ENCODE measurements at regions not wholly inside any gene's neighbourhood (a gene's known extent, or its start where the extent isn't known, plus 50 kb on each side); places are given as distances from the start of the nearest gene placed in this dataset.

GRCh38 chr2:152822676-152823075, 104.3 kb downstream of the ARL6IP6 start:
- no peaks in the 10 kb centered on the region for H3K27me3 ChIP-seq
- peak overlapping the region; percentile 1 for H2AFZ ChIP-seq
- TF ChIP-seq CTCF (IDR thresholded peaks at IDR 0.05; ENCODE audit: poor library complexity), result no peak
- TF ChIP-seq EZH2 (IDR thresholded peaks at IDR 0.05; ENCODE audit: borderline replicate concordance), result no peak
- TF ChIP-seq EZH2phosphoT487 (IDR thresholded peaks at IDR 0.05; ENCODE audit: low read depth, severe bottlenecking, unreplicated experiment), result no peak
- DNase-seq (ENCODE audit: low spot score), result peak; percentile 46
- H3K36me3 ChIP-seq (replicated peaks; ENCODE audit: insufficient read depth, low read depth), result no peaks in the 10 kb centered on the region
- WGBS (ENCODE audit: low lambda C conversion rate, missing lambda C conversion rate), result 42% methylated on average over 5 of the region's 5 CpGs
- H3K4me3 ChIP-seq, result no peak overlapping the region
- H3K9me3 ChIP-seq (ENCODE audit: low read depth), result no peaks in the 10 kb centered on the region
- no peaks in the 10 kb centered on the region for H3K79me2 ChIP-seq
- H3K4me1 ChIP-seq (ENCODE audit: insufficient read depth), result no peaks in the 10 kb centered on the region
- no peaks in the 10 kb centered on the region for H3K9me2 ChIP-seq (replicated peaks; ENCODE audit: insufficient read depth)
- H3K4me2 ChIP-seq, result no peak overlapping the region
- H4K20me1 ChIP-seq (ENCODE audit: insufficient read depth, poor library complexity, severe bottlenecking), result no peaks in the 10 kb centered on the region
- H3K27ac ChIP-seq, result peak overlapping the region; percentile 11

GRCh38 chr2:152820048-152820447, 101.6 kb downstream of the ARL6IP6 start:
- 92% methylated on average over 1 of the region's 1 CpG for WGBS (ENCODE audit: low lambda C conversion rate, missing lambda C conversion rate)

GRCh38 chr2:152815634-152816257, 97.3 kb downstream of the ARL6IP6 start:
- no peak overlapping the region for H3K4me3 ChIP-seq
- no peaks in the 10 kb centered on the region for H4K20me1 ChIP-seq (ENCODE audit: insufficient read depth, poor library complexity, severe bottlenecking)
- H2AFZ ChIP-seq, result no peak overlapping the region
- H3K79me2 ChIP-seq, result no peaks in the 10 kb centered on the region
- no peak for DNase-seq (ENCODE audit: low spot score)
- no peak overlapping the region for H3K27ac ChIP-seq
- H3K4me1 ChIP-seq (ENCODE audit: insufficient read depth), result no peaks in the 10 kb centered on the region
- H3K4me2 ChIP-seq, result no peak overlapping the region
- WGBS (ENCODE audit: low lambda C conversion rate, missing lambda C conversion rate), result 91% methylated on average over 3 of the region's 3 CpGs
- no peak for TF ChIP-seq EZH2 (IDR thresholded peaks at IDR 0.05; ENCODE audit: borderline replicate concordance)
- no peak for TF ChIP-seq CTCF (IDR thresholded peaks at IDR 0.05; ENCODE audit: poor library complexity)
- no peak for TF ChIP-seq EZH2phosphoT487 (IDR thresholded peaks at IDR 0.05; ENCODE audit: low read depth, severe bottlenecking, unreplicated experiment)
- no peaks in the 10 kb centered on the region for H3K9me3 ChIP-seq (ENCODE audit: low read depth)
- no peaks in the 10 kb centered on the region for H3K27me3 ChIP-seq
- H3K9me2 ChIP-seq (replicated peaks; ENCODE audit: insufficient read depth), result no peaks in the 10 kb centered on the region
- no peaks in the 10 kb centered on the region for H3K36me3 ChIP-seq (replicated peaks; ENCODE audit: insufficient read depth, low read depth)

More at GRCh38 chr2:152820048-152820447, 101.6 kb downstream of the ARL6IP6 start:
- no peaks in the 10 kb centered on the region for H3K79me2 ChIP-seq
- H2AFZ ChIP-seq, result no peak overlapping the region
- DNase-seq (ENCODE audit: low spot score), result no peak
- no peaks in the 10 kb centered on the region for H3K27me3 ChIP-seq
- no peak overlapping the region for H3K4me2 ChIP-seq
- no peaks in the 10 kb centered on the region for H3K4me1 ChIP-seq (ENCODE audit: insufficient read depth)
- H3K27ac ChIP-seq, result no peak overlapping the region
- H3K4me3 ChIP-seq, result no peak overlapping the region
- TF ChIP-seq EZH2 (IDR thresholded peaks at IDR 0.05; ENCODE audit: borderline replicate concordance), result no peak
- no peak for TF ChIP-seq CTCF (IDR thresholded peaks at IDR 0.05; ENCODE audit: poor library complexity)
- no peak for TF ChIP-seq EZH2phosphoT487 (IDR thresholded peaks at IDR 0.05; ENCODE audit: low read depth, severe bottlenecking, unreplicated experiment)
- H3K9me3 ChIP-seq (ENCODE audit: low read depth), result no peaks in the 10 kb centered on the region
- no peaks in the 10 kb centered on the region for H3K36me3 ChIP-seq (replicated peaks; ENCODE audit: insufficient read depth, low read depth)
- no peaks in the 10 kb centered on the region for H3K9me2 ChIP-seq (replicated peaks; ENCODE audit: insufficient read depth)
- no peaks in the 10 kb centered on the region for H4K20me1 ChIP-seq (ENCODE audit: insufficient read depth, poor library complexity, severe bottlenecking)
